ENCODE measurements at regions not wholly inside any gene's neighbourhood (a gene's known extent, or its start where the extent isn't known, plus 50 kb on each side); places are given as distances from the start of the nearest gene placed in this dataset.

- DNase-seq = no peak
- Histone ChIP-seq H3K4me2 (replicated peaks; ENCODE audit: extremely low read depth, low read length, poor library complexity, severe bottlenecking) (no peak overlapping the region), H3K27me3 (ENCODE audit: control insufficient read depth in 2 of 2, insufficient read depth in 2 of 2, low read length in 2 of 2) (no peaks in the 10 kb centered on the region), H2AFZ (ENCODE audit: insufficient read depth, low read depth, low read length, poor library complexity, severe bottlenecking) (no peak overlapping the region), H3K79me2 (ENCODE audit: insufficient read depth, low read length) (no peaks in the 10 kb centered on the region), H3K36me3 (replicated peaks in 1 of 2; ENCODE audit: control insufficient read depth in 1 of 2, insufficient read depth in 2 of 2, low read length in 2 of 2) (no peaks in the 10 kb centered on the region), H3K9ac (ENCODE audit: insufficient read depth, low read length, poor library complexity, severe bottlenecking) (no peak overlapping the region), H4K20me1 (ENCODE audit: insufficient read depth, low read length) (no peaks in the 10 kb centered on the region), H3K9me3 (replicated peaks in 1 of 2; ENCODE audit: control insufficient read depth in 1 of 2, insufficient read depth in 1 of 2, low read length in 2 of 2) (peaks cover 20 to 33% of the 10 kb centered on the region in 2 donors), H3K27ac (ENCODE audit: low read depth in 1 of 2, low read length in 2 of 2) (no peak overlapping the region), H3K4me3 (replicated peaks in 1 of 3; ENCODE audit: low read depth in 2 of 3, low read length in 3 of 3) (no peak overlapping the region), H3K4me1 (ENCODE audit: control insufficient read depth in 1 of 2, insufficient read depth in 2 of 2, low read length in 2 of 2) (no peaks in the 10 kb centered on the region)
- WGBS (ENCODE audit: insufficient coverage) = 57% methylated on average over 1 of the region's 1 CpG
- Mint-ChIP-seq H3K27ac (no peak overlapping the region), H3K9me3 (peaks cover 11 to 30% (median 22%) of the 10 kb centered on the region in 7 donors), H3K4me1 (no peaks in the 10 kb centered on the region), H3K27me3 (ENCODE audit: low read depth in 3 of 3) (peaks cover 0 to 6% (median 6%) of the 10 kb centered on the region in 3 donors), H3K4me3 (no peak overlapping the region), H3K36me3 (no peaks in the 10 kb centered on the region)
- TF ChIP-seq CTCF (IDR thresholded peaks at IDR 0.05) = no peak
- intact Hi-C loops (cut with micrococcal nuclease) = no loop called here
Observed at GRCh38 chr7:152969839-152970238, 210.3 kb downstream of the ACTR3B start.

DNA sequence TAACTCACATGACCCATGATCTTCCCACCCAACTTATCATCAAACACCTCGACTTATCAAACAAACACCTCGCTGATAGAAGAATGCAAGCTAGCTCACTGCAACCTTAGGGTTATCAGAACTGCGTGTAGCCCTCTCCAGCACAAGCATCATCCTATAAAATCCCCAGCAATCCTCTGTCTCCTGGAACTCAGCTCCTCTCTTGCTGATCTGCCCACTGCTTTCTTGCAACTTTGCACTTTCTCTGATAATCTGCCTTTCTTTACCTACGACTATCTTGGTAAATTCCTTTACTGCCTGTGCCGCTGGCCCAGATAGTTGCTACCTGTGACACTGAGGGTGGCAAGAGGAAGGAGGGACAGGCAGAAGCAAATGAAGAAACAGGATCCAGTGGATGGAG, 210.9 kb downstream of the ACTR3B start:
- no peaks in the 10 kb centered on the region for H3K4me1 Mint-ChIP-seq
- peaks cover 20 to 33% of the 10 kb centered on the region in 2 donors for H3K9me3 ChIP-seq (replicated peaks in 1 of 2; ENCODE audit: control insufficient read depth in 1 of 2, insufficient read depth in 1 of 2, low read length in 2 of 2)
- H4K20me1 ChIP-seq (ENCODE audit: insufficient read depth, low read length) = no peaks in the 10 kb centered on the region
- WGBS (ENCODE audit: insufficient coverage) = 89% methylated on average over 3 of the region's 5 CpGs
- peaks cover 0 to 6% (median 6%) of the 10 kb centered on the region in 3 donors for H3K27me3 Mint-ChIP-seq (ENCODE audit: low read depth in 3 of 3)
- no peaks in the 10 kb centered on the region for H3K27me3 ChIP-seq (ENCODE audit: control insufficient read depth in 2 of 2, insufficient read depth in 2 of 2, low read length in 2 of 2)
- no peaks in the 10 kb centered on the region for H3K79me2 ChIP-seq (ENCODE audit: insufficient read depth, low read length)
- H3K27ac Mint-ChIP-seq = no peak overlapping the region
- no peak for TF ChIP-seq CTCF (IDR thresholded peaks at IDR 0.05)
- H3K4me3 ChIP-seq (replicated peaks in 1 of 3; ENCODE audit: low read depth in 2 of 3, low read length in 3 of 3) = no peak overlapping the region
- peaks cover 11 to 30% (median 22%) of the 10 kb centered on the region in 7 donors for H3K9me3 Mint-ChIP-seq
- H3K27ac ChIP-seq (ENCODE audit: low read depth in 1 of 2, low read length in 2 of 2) = no peak overlapping the region
- no peaks in the 10 kb centered on the region for H3K36me3 Mint-ChIP-seq
- H2AFZ ChIP-seq (ENCODE audit: insufficient read depth, low read depth, low read length, poor library complexity, severe bottlenecking) = no peak overlapping the region
- H3K36me3 ChIP-seq (replicated peaks in 1 of 2; ENCODE audit: control insufficient read depth in 1 of 2, insufficient read depth in 2 of 2, low read length in 2 of 2) = no peaks in the 10 kb centered on the region
- H3K4me1 ChIP-seq (ENCODE audit: control insufficient read depth in 1 of 2, insufficient read depth in 2 of 2, low read length in 2 of 2) = no peaks in the 10 kb centered on the region
- no peak for DNase-seq
- no peak overlapping the region for H3K4me3 Mint-ChIP-seq
- H3K9ac ChIP-seq (ENCODE audit: insufficient read depth, low read length, poor library complexity, severe bottlenecking) = no peak overlapping the region
- intact Hi-C loops (cut with micrococcal nuclease) = no loop called here
- H3K4me2 ChIP-seq (replicated peaks; ENCODE audit: extremely low read depth, low read length, poor library complexity, severe bottlenecking) = no peak overlapping the region

All from CD14-positive monocyte (primary cell).